Amniotic epithelial cell (primary cell): ENCODE measurements at regions not wholly inside any gene's neighbourhood (a gene's known extent, or its start where the extent isn't known, plus 50 kb on each side); places are given as distances from the start of the nearest gene placed in this dataset.
"Not testable (repeated sequence)": the region's sequence is repeated elsewhere in the genome, so short reads cannot be mapped to it uniquely, and the experiment has no call there.

ENCODE experiments used
- DNase-seq: peaks from one replicate; pipeline ENCODE4 v3.0.0-alpha.2; 2010; ENCODE audit warnings: low read depth

DNA sequence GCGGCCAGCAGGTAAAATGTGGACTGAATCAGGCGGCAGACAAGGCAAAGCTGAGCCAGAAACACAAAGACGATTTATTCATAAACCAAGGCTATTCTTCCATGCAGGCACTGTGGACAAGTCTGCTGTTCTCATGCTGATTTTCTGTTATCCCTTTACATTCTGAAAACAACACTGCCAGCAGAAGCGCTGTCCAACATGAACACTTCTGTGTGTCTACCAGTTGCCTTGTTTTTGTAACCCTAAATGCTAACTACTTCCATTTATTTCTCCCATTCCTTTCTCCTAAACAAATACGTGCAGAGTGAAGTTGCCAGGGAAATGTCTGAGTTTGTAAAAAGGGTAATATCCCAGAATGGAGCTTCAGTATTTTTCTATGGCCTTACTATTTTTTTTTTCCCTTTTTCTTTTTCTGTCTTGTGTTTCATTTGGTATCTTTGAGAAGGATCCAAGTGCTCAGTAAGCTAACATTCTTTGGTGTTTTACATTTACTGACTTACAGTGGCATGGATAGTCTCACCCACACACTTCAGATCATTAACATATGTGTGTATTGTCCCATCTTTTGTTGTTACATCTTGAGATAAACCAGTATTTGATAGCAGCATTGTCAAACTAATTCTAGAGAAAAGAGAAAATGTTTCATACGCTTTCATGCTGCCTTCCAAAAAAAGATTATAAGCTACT, 1308.9 kb upstream of the MAP3K7 start:
- no peak for DNase-seq

DNA sequence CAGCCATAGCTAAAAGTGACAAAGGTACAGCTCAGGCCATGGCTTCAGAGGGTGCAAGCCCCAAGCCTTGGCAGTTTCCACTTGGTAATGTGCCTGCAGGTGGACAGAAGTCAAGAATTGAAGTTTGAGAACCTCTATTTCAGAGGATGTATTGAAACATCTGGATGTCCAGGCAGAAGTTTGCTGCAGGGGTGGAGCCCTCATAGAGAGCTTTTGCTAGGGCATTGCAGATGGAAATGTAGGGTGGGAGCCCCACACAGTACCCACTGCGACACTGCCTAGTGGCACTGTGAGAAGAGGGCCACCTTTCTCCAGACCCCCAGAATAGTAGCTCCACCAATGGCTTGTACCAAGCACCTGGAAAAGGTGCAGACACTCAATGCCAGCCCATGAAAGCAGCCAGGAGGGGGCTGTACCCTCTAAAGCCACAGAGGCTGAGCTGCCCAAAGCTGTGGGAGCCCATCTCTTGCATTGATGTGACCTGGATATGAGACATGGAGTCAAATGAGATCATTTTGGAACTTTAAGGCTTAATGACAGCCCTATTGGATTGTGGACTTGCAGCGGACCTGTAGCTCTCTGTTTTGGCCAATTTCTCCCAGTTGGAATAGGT, 1299.4 kb upstream of the MAP3K7 start:
- no peak for DNase-seq

DNA sequence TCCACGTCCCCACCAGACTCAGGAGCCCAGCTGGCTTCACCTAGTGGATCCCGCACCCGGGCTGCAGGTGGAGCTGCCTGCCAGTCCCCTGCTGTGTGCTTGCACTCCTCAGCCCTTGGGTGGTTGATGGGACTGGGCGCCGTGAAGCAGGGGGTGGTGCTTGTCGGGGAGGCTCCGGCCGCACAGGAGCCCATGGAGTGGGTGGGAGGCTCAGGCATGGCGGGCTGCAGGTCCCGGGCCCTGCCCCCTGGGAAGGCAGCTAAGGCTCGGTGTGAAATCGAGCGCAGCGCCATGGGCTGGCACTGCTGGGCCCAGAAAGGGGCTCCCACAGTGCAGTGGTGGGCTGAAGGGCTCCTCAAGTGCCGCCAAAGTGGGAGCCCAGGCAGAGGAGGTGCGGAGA, 1294.9 kb upstream of the MAP3K7 start:
- DNase-seq, result not testable (repeated sequence)

DNA sequence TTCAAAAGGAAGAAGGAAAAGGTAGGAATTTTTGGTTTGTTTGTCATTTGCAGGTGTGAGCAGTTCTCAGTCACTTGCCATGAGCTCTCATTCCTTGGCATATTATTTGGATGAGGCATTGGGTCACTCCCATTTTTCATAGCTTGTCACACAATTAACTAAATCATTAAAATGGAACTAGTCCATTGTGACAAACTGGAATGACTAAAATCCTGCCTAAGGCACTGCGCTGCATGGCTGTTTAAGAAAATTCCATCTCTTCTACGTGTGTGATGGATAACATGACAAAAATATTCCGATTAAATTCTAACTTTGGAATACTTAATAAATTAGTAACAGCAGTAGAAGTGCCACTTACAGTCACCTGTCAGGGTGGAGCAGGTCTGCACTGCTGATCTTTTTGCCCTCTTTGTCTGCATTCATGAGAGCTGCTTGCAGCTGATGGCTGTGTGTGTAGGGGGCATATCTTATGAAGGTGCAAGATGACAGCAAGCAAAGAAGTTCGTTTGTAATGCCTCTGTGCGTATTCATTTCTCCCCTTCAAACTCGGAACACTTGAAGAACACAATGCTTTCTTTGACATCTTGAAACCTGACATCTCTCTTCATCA, 1292.6 kb upstream of the MAP3K7 start:
- no peak for DNase-seq

DNA sequence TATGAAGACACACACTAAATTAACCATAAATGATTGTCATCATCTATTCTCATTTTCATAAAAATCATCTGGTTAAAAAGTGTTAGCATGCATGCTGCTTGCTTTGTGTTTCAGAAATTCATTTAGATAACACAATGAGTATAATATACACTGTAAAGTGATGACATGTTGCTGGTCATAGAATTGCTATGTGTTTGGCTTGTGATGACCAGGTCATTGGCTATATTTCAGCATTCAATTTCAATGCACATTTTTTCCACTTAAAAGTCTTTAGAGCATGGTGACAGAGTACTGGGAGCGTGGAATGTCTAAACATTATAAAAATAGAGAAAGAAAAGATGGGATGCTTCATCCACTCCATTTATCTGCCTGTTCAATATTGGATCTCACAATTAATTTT, 1291.1 kb upstream of the MAP3K7 start:
- no peak for DNase-seq

DNA sequence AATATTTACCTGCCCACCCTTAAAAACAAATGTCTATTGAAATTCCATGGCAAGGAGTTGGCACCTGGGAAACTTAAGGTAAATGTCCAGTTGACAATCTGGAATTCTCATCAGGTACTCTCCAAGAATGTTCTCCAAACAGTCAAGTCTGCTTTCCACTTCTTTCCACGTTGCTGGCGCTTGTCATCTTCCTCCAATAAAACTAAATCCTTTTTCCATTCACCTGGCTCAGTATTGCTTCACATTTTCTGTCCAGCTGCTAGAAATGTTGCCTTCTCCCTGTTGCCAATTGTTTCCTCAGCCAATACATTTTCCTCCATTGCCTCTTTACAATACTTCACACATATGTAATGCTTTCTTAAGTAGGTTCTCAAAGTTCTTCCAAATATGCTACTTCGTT, 1288.1 kb upstream of the MAP3K7 start:
- no peak for DNase-seq

DNA sequence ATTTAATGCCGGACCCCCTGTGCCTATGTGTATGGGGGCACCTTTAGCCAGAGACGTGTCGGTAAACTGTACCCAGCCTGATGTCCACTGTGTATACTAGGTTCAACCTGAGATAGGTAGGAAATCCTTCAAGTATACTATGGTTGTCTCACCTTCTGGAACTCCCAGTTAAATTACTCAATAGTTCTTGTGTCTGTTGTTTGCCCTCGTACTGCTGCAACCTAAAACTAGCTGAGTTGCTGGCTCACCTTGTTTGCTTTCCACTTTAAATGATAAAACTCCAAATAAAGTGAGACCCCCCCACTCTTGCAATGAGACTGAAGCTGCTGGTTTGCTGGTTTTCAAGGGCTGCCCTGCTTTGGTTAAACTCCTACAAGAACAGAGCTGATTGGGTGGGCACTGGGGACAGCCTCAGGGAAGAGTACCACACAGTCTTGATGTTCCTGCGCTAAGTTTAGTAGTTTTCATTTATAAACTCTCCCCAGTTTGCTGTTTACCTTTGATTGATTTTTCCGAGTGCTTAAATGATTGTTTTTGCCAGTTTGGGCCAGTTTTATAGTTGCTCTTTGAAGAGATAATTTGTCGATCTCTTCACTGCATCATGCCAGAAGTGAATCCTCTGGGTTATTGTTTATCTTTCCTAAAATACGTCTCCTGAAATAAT, 1281.8 kb upstream of the MAP3K7 start:
- DNase-seq, result no peak

DNA sequence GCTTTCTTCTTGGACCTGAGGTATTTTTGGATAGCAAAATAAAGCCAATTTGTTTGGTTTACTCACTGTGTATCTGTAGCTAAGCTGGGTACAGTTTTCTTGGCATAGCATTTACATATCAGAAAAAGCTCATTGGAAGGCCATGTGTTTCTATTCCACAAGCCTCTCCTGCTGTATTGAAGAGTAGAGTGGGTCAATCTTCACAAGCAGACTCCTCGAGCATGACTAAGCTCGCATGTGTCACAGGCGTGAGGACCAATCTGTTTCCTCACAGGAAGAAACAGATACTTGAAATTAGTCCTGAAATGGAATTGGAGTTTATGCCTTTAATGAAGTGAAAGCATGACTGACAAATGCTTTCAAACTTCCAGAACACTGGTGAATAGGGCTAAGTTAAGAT, 1279.0 kb upstream of the MAP3K7 start:
- DNase-seq, result no peak

DNA sequence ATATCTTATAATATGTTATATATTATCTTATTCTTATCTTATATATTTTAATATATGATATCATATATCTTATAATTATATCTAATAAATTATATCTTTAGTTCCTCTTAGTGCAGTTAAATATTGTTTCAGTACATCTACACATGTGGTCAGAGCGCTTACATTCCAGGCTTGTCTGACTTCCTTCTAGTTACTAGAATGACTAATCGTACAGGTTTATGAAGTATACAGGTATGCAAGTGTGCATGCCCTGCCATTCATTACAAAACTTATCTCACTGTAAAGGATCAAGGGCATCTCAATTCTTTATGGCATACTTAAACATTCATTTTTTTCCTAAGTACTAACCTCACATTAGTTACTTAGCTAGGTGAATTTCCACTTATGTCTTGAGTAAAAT, 1278.0 kb upstream of the MAP3K7 start:
- DNase-seq, result no peak

DNA sequence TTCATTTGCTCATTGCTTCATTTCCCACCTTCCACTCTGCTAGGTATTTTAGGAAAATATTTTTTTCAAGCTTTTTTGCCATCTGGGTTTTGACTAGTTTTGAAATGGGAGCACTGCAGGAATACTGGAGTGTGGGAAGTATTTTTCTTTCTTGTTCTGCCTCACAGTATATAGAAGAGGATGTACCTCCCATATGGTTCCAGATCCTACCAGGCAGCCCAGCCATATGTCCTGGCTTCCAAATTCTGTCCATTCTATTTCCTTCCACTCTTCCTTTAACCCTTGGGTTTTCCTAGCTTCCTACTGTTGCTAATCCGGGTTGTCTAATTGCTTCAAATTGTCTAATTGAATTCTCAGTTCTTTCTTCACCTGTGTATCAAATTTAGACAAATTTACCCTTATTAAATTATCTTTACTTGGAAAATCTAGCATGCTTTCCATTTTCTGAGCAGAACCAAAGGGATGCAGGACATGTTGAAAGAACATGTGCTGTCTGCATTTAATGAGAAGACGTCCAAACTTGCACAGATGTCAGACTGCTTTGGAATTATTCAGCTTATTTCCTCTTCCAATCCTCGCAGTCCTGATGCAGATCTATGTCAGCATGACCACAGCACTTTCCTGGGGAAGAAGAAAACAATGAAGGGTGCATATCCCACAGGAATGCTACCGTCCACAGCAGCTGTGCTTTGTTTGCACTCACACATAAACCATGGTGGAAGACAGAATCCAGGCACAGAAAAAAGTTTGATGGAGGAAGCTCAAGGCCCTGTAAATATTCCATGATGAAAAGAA, 1273.9 kb upstream of the MAP3K7 start:
- no peak for DNase-seq

DNA sequence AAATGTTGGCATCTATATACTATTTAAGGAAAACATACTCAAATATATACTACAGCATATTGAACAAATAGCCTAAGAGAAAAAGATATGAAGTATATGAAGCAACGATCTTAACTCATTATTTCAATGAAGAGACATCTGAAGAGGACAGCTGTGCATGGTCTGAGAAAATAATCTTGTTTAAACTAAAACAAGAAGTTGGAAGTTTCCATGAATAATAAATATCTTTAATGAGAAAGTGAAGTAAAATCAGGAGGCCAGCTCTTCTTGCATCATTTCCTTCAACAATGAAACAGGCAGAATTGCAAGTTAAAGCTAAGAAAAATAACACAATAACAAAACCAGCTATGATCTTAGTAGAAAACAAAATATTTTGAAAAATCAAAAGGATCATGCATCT, 1265.4 kb upstream of the MAP3K7 start:
- no peak for DNase-seq

DNA sequence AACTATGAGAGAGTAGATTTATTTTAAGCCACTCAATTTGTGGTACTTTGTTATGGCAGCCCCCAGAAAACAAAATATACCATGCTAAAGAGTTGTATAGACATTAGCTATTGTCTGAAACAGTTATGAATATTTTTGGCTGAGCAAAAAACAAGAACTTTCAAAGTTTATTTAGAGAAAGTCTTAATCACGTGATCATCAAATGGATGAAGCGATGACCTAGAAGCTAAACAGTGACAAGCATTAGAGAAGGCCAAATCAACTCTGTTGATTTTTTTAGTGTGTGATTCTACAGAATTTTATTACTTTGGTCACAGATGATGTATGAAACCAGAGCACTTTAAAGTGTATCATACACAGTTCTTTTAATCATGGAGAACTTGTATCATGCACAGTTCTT, 1247.9 kb upstream of the MAP3K7 start:
- no peak for DNase-seq

DNA sequence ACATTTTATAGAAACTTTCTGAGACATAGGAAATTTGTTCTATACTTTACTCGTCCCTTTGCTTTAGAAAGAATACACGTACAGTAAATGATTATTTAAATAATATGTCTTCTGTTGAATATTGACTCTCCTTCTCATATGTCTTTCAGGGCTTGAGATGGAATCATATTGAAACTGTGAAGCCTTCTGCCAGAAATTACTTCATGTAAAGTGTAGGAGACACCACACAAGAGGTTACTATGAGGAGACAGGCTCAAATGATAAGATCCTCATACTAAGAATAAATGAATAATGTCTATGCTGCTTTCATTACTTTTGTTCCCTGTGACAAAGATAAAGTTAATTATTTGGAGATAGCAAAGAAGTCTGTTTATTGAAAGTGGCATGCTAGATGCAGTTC, 1240.3 kb upstream of the MAP3K7 start:
- DNase-seq, result no peak

DNA sequence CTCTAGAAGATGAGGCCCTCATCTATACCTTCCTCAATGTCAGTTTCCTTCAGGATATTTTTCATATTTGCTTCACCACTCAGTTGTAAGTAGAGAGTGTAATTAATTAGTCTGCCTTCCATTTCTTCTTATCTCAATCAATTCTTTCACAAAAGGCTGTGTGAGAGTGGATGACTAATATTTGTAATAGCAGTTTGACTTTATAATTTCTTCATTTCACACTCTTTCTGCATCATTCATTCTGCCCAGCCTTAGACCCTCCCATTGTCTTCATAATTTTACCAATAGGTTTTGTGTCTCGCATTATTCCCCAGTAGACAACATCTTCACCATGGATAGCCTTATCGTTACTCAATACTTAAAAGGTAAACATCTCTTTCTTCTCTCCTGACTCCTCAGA, 1239.3 kb upstream of the MAP3K7 start:
- no peak for DNase-seq

DNA sequence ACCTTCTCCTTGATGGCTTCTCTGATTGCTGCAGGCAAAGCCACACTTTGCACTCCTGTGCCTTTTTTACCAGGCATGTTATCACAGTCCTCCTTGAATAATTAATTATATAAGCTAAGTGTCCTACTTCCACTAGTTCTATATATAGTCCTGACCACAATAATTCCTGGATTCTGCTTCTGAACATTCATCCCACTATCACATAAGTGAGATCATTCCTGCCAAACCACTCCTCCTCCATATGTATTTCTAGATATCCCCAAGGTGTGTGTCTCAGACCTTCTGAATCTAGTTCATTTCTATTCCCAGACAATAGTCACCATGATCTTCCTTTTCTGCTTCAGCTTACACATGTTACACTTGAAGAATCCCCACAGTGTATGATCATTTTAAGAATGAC, 1237.5 kb upstream of the MAP3K7 start:
- no peak for DNase-seq

DNA sequence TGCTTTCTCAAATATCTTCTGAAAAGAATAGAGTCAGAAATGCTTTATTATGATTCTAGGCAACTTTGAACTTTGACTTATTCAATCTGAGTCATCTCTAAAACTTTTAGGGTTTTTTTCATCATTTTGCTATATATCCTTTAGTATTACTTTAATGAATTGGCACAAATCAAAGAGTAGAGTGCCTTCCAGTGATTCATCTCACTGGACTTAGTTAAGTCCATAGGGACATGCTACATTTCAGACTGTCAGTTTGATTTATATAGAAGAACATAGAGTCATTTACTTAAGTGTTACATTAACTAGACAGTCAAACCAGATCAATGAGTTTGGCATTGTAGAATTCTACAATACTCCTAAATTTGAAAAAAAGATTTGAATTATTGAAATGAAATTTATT, 1235.7 kb upstream of the MAP3K7 start:
- DNase-seq, result no peak

DNA sequence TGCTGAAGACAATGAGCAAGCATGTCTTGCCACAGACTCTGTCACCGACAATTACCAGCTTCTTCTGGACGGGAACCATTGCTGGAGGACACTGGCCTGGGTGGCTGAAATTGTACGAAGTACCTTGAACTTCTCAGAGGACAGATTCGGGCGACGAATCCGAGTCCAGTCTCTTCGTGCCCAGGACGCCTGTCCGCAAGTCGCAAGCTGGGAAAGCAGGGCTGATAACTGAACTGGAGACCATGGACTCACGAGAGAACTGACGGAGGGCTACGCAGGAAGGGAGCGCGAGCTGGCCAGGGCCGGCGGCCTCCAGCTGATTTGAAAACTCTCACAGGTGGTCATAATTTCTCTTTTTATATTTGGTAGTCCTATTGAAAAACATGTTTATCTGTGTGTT, 1229.5 kb upstream of the MAP3K7 start:
- DNase-seq, result no peak

DNA sequence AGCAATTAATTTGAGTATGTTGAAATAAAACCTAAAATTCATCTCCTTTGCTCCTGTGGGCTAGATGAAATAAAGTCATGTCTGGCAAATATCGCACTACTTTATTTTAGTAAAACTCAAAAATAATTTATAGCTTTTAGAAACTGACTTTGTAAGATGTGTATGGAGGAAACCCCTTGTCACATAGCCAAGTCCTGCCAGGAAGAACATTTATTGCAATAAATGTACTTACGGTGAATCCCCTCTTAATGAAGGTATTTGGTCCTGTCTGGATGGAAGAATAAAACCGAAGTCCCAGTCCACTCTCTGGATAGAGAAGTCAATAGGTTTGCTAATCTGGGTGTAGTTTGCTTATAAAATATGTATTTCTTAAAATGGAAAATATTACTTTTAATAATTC, 1226.8 kb upstream of the MAP3K7 start:
- no peak for DNase-seq

DNA sequence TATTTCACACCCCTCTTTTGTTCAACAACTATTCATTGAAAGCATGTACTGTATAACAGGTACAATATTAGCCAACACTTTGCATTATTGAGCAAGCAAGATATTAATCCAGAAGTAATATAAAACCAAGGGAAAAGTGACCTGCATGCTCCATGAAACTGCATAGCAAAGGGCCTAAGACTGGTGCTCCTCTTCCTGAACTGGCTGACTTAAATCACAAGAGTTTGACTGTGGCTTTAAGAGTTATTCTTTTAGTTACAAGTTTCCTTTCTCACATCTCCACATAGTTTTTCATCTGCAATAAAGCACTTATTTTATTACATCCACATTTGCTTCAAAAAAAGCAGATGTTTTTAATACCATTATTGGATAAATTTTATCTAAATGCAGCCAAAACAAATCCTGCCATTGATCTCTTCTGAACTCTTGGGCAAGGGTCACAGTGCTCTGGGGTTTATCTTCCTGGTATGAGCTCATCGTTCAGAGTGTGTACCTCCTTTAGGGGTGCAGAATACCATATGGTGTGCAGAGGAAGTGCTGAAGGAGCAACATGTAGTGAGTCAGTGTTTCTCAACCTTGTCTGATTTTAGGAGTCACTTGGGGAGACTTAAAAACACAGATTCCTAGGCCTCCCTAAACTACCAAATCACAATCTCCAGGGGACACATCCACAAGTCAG, 1225.9 kb upstream of the MAP3K7 start:
- DNase-seq, result no peak

DNA sequence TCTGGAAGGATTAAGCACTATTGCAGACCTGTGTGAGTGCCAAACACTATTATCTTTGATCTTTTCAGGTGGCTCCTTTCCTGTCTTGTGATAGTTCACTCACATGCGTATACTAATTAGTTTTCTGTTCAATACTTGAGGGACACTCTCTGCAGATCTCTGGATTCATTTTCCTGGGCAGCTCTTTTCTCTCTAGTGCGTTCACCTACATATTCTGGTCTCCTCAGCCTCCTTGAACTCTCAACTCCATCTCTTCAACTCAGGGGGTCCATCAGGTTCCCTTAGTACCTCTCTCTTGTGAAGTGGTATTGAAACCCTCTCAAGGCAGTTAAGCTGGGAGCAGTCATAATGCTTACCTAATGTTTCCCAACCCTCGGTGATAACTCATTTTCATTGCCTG, 1218.1 kb upstream of the MAP3K7 start:
- peak; percentile 2 for DNase-seq

DNA sequence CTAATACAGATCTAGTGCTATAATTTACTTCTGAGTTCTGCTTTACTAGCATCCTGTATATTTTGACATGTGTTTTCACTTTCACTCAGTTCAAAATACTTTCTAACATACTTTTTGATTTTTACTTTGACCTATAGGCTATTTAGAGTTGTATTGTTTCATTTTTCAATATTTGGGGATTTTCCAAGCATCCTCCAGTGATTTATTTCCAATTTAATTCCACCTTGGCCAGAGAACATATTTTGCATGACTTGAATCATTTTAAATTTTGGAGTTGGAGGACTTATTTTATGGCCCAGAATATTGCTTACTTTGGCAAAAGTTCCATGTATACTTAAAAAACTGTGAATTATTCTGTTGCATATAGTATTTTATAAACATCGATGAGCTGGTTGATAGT, 1215.6 kb upstream of the MAP3K7 start:
- no peak for DNase-seq

DNA sequence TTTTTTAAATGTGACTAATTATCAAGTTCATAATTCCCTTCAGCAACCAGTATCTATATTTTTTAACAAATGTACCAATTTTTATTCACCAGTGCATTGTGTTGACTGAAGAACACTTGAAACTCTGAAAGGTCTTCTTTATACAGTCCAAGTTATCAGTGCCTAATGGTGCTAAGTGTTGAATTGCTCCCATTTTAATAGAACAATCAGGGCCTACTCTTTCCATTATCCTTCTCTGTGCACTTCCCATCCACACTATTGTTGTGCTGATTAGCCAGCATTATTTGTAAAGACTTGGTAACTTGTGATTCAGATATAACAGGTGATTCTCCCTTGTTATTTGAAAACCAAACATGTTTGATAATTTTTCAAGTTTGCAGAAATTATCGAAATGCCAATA, 1209.7 kb upstream of the MAP3K7 start:
- DNase-seq, result no peak
